NB4 (cell line): ENCODE measurements at regions not wholly inside any gene's neighbourhood (a gene's known extent, or its start where the extent isn't known, plus 50 kb on each side); places are given as distances from the start of the nearest gene placed in this dataset.

Experiments
- MYC ChIP-seq: IDR thresholded peaks from 2 replicates; pipeline ENCODE4 v1.6.1; 2011; ENCODE audit warnings: low read depth, low read length
- POLR2A ChIP-seq: IDR thresholded peaks from 2 replicates; pipeline ENCODE4 v1.6.1; 2011; ENCODE audit warnings: mild to moderate bottlenecking; ENCODE audit not compliant: insufficient read length; ENCODE audit errors: extremely low read depth
- TF ChIP-seq, protein P1 (sequence below): IDR thresholded peaks from one replicate; pipeline ENCODE4 v1.5.1; 2012; ENCODE audit warnings: low read depth, low read length
- TF ChIP-seq, protein P2 (sequence below): IDR thresholded peaks from 2 replicates; pipeline ENCODE4 v1.6.1; 2011; ENCODE audit warnings: low read depth, low read length

DNA sequence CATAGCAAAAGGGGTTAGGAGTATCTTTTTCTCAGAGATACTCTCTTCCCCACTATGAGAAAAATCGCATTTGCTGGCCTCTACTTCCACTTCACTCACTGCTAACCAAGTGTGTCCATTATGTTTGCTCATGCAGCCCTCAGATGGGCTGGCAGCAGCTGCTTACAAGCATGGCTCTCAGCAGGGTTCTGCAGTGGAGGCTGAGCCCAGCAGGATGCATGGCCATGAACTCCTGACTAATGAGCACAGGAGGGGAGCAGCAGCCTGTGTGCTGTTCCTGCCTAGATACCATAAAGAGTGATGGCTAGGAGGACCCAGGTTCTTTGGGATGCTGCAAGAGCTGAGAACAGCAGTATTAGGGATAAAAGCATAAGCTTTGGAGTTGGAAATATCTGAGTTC is 316.9 kb upstream of the THSD7B start:
- TF ChIP-seq POLR2A = no peak
- TF ChIP-seq, protein P1, sequence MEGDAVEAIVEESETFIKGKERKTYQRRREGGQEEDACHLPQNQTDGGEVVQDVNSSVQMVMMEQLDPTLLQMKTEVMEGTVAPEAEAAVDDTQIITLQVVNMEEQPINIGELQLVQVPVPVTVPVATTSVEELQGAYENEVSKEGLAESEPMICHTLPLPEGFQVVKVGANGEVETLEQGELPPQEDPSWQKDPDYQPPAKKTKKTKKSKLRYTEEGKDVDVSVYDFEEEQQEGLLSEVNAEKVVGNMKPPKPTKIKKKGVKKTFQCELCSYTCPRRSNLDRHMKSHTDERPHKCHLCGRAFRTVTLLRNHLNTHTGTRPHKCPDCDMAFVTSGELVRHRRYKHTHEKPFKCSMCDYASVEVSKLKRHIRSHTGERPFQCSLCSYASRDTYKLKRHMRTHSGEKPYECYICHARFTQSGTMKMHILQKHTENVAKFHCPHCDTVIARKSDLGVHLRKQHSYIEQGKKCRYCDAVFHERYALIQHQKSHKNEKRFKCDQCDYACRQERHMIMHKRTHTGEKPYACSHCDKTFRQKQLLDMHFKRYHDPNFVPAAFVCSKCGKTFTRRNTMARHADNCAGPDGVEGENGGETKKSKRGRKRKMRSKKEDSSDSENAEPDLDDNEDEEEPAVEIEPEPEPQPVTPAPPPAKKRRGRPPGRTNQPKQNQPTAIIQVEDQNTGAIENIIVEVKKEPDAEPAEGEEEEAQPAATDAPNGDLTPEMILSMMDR = no peak
- TF ChIP-seq, protein P2, sequence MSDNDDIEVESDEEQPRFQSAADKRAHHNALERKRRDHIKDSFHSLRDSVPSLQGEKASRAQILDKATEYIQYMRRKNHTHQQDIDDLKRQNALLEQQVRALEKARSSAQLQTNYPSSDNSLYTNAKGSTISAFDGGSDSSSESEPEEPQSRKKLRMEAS = no peak
- TF ChIP-seq MYC = no peak
